ENCODE measurements at regions not wholly inside any gene's neighbourhood (a gene's known extent, or its start where the extent isn't known, plus 50 kb on each side); places are given as distances from the start of the nearest gene placed in this dataset.

- TF ChIP-seq, protein P1, sequence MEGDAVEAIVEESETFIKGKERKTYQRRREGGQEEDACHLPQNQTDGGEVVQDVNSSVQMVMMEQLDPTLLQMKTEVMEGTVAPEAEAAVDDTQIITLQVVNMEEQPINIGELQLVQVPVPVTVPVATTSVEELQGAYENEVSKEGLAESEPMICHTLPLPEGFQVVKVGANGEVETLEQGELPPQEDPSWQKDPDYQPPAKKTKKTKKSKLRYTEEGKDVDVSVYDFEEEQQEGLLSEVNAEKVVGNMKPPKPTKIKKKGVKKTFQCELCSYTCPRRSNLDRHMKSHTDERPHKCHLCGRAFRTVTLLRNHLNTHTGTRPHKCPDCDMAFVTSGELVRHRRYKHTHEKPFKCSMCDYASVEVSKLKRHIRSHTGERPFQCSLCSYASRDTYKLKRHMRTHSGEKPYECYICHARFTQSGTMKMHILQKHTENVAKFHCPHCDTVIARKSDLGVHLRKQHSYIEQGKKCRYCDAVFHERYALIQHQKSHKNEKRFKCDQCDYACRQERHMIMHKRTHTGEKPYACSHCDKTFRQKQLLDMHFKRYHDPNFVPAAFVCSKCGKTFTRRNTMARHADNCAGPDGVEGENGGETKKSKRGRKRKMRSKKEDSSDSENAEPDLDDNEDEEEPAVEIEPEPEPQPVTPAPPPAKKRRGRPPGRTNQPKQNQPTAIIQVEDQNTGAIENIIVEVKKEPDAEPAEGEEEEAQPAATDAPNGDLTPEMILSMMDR (IDR thresholded peaks at IDR 0.05) = no peak
- no peak for TF ChIP-seq POLR2A (IDR thresholded peaks at IDR 0.05)
These were observed 213.3 kb downstream of the MYCN start for GRCh38 chr2:16153754-16154035.
